Stimulated activated naive B cell treated with anti-CD40 and anti-IgM and Interleukin-4, amounts not matched to agents 10 μg/mL and 1 μg/mL and 100 μg/mL, for 72 hours (primary cell): ENCODE measurements at regions not wholly inside any gene's neighbourhood (a gene's known extent, or its start where the extent isn't known, plus 50 kb on each side); places are given as distances from the start of the nearest gene placed in this dataset.
"Not testable (repeated sequence)": the region's sequence is repeated elsewhere in the genome, so short reads cannot be mapped to it uniquely, and the experiment has no call there.

Source experiments
- ATAC-seq, 2 donors: fragments of 150-1000 bp; cut with Tn5 transposase; replicated peaks; 2 replicates each; pipeline ENCODE4 v1.10.0; 2021; ENCODE audit warnings: moderate library complexity in 1 of 2
- DNase-seq: peaks from one replicate; pipeline ENCODE4 v3.0.0; 2021
- H3K27ac Mint-ChIP-seq: one replicate; pipeline ENCODE4 v1.8.0; 2022; ENCODE audit warnings: mild to moderate bottlenecking, mixed read lengths
- H3K27me3 Mint-ChIP-seq, 2 donors: one replicate each; pipeline ENCODE4 v1.8.0; 2022; ENCODE audit warnings: mixed read lengths in 2 of 2
- H3K36me3 Mint-ChIP-seq, 2 donors: one replicate each; pipeline ENCODE4 v1.8.0; 2022; ENCODE audit warnings: mixed read lengths in 2 of 2, mild to moderate bottlenecking in 1 of 2
- H3K4me1 Mint-ChIP-seq, 2 donors: one replicate each; pipeline ENCODE4 v1.8.0; 2022; ENCODE audit warnings: mixed read lengths in 2 of 2, mild to moderate bottlenecking in 1 of 2
- H3K4me3 Mint-ChIP-seq, 2 donors: one replicate each; pipeline ENCODE4 v1.8.0; 2022; ENCODE audit warnings: mild to moderate bottlenecking in 2 of 2, mixed read lengths in 2 of 2, moderate library complexity in 1 of 2
- H3K9me3 Mint-ChIP-seq, 2 donors: one replicate each; pipeline ENCODE4 v1.8.0; 2022; ENCODE audit warnings: mixed read lengths in 2 of 2, mild to moderate bottlenecking in 1 of 2

DNA sequence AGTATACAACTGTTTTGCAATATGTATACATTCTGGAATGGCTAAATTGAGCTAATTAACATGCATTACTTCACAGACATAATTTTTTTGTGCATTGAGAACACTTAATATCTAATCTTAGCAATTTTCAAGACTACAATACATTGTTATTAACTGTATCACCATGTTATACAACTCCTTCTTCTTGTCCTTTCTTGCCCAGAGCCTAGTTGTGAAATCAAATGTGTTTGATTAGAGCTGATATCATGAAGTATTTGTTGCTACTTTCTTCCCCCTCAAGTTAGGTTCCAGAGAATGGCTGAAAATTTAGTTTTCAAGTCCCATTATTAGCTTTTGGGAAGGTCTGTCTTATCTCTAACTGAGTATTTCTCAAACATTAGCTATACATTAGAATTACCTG, 607.8 kb downstream of the PSAT1 start:
- H3K9me3 Mint-ChIP-seq: peaks cover 5 to 12% of the 10 kb centered on the region in 2 donors
- H3K4me3 Mint-ChIP-seq: no peak overlapping the region
- H3K27me3 Mint-ChIP-seq: peaks cover 8 to 32% of the 10 kb centered on the region in 2 donors
- H3K4me1 Mint-ChIP-seq: no peaks in the 10 kb centered on the region
- H3K36me3 Mint-ChIP-seq: peaks cover 0 to 4% of the 10 kb centered on the region in 2 donors
- no peak overlapping the region for H3K27ac Mint-ChIP-seq
- DNase-seq: no peak
- ATAC-seq: no peak

DNA sequence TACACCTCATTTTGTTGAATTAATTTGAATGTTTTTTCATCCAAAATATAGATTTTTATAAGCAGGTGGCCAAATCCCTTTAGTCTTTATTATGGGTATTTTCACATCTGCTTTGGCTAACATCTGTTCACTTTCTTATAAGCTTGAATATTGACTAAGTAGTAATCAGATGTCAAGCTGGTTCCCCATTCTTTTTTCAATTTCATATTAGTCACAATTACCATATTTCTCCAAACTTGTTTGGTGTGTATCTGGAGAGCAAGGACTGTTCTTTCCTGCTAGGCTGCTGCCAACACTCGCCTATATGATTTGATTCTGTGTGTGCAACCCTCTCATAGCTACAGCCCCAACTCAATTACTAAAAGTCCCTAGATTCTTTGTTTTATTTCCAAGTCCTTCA, 608.5 kb downstream of the PSAT1 start:
- peaks cover 8 to 36% of the 10 kb centered on the region in 2 donors for H3K27me3 Mint-ChIP-seq
- peaks cover 0 to 4% of the 10 kb centered on the region in 2 donors for H3K36me3 Mint-ChIP-seq
- DNase-seq (no peak), ATAC-seq (no peak)
- no peaks in the 10 kb centered on the region for H3K4me1 Mint-ChIP-seq
- peaks cover 5 to 12% of the 10 kb centered on the region in 2 donors for H3K9me3 Mint-ChIP-seq
- no peak overlapping the region for H3K4me3 Mint-ChIP-seq
- no peak overlapping the region for H3K27ac Mint-ChIP-seq

GRCh38 chr9:78905986-78906755, 609.2 kb downstream of the PSAT1 start:
- Mint-ChIP-seq H3K4me3 (no peak overlapping the region), H3K9me3 (peaks cover 5 to 12% of the 10 kb centered on the region in 2 donors), H3K4me1 (no peaks in the 10 kb centered on the region), H3K36me3 (peaks cover 0 to 4% of the 10 kb centered on the region in 2 donors), H3K27me3 (peaks cover 8 to 42% of the 10 kb centered on the region in 2 donors), H3K27ac (no peak overlapping the region)
- no peak for DNase-seq
- ATAC-seq: no peak

GRCh38 chr9:78909566-78909965, 612.6 kb downstream of the PSAT1 start:
- no peaks in the 10 kb centered on the region for H3K4me1 Mint-ChIP-seq
- H3K4me3 Mint-ChIP-seq: no peak overlapping the region
- ATAC-seq (no peak), DNase-seq (no peak)
- H3K9me3 Mint-ChIP-seq: peaks cover 3 to 8% of the 10 kb centered on the region in 2 donors
- no peak overlapping the region for H3K27ac Mint-ChIP-seq
- H3K27me3 Mint-ChIP-seq: peaks cover 8 to 27% of the 10 kb centered on the region in 2 donors
- peaks cover 0 to 4% of the 10 kb centered on the region in 2 donors for H3K36me3 Mint-ChIP-seq

GRCh38 chr9:78916884-78917283, 620.0 kb downstream of the PSAT1 start:
- not testable (repeated sequence) for H3K27me3 Mint-ChIP-seq, H3K4me3 Mint-ChIP-seq, H3K27ac Mint-ChIP-seq, H3K4me1 Mint-ChIP-seq, DNase-seq, ATAC-seq
- Mint-ChIP-seq H3K36me3 (peaks cover 0 to 12% of the 10 kb centered on the region in 2 donors), H3K9me3 (peaks cover 16 to 18% of the 10 kb centered on the region in 2 donors)

DNA sequence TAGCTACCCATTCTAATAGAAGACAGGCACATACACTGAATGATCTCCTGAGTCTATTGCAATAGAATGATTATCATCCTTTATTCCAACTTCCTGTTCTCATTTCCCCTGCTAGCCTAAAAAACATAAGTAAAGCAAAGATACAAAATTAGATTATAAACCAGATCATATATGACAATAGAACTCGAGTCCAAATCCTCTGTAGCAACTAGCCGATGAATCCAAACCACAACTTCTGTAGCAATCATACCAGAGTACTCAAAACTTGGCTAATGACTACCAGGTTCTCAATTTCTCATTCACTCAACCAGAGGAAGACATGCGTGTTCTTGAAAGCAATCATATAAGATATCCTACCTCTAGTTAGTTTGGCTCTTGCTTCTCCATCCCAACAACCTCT, 622.1 kb downstream of the PSAT1 start:
- H3K27ac Mint-ChIP-seq: no peak overlapping the region
- no peak for DNase-seq
- peaks cover 16 to 18% of the 10 kb centered on the region in 2 donors for H3K9me3 Mint-ChIP-seq
- no peaks in the 10 kb centered on the region for H3K4me1 Mint-ChIP-seq
- H3K27me3 Mint-ChIP-seq: peaks cover 0 to 11% of the 10 kb centered on the region in 2 donors
- peaks cover 0 to 12% of the 10 kb centered on the region in 2 donors for H3K36me3 Mint-ChIP-seq
- no peak for ATAC-seq
- H3K4me3 Mint-ChIP-seq: no peak overlapping the region

DNA sequence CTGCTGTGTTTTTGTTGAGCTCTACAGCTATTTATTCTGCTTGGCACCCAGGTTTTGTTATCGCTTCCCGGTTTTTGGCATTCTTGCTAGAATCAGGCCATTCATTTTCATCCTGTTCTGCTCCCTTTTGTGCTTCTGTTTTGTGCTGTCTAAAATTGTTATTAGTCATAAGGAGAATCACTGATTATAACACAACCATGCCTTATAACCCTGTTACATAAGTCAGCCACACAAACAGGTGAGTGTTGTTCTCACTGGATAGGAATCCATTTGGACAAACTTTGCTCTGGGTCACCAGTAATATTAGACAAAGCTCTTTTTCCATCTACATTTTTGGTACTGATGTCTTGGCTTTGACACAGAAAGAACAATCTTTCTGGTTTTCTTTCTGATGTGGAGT, 622.8 kb downstream of the PSAT1 start:
- peaks cover 16 to 18% of the 10 kb centered on the region in 2 donors for H3K9me3 Mint-ChIP-seq
- no peak overlapping the region for H3K27ac Mint-ChIP-seq
- peaks cover 3 to 11% of the 10 kb centered on the region in 2 donors for H3K27me3 Mint-ChIP-seq
- H3K4me3 Mint-ChIP-seq: no peak overlapping the region
- ATAC-seq (no peak), DNase-seq (no peak)
- H3K36me3 Mint-ChIP-seq: peaks cover 0 to 12% of the 10 kb centered on the region in 2 donors
- H3K4me1 Mint-ChIP-seq: no peaks in the 10 kb centered on the region

GRCh38 chr9:78921341-78921740, 624.4 kb downstream of the PSAT1 start:
- Mint-ChIP-seq H3K9me3 (peaks cover 13 to 15% of the 10 kb centered on the region in 2 donors), H3K4me3 (no peak overlapping the region), H3K27ac (no peak overlapping the region), H3K36me3 (peaks cover 0 to 9% of the 10 kb centered on the region in 2 donors), H3K4me1 (no peaks in the 10 kb centered on the region), H3K27me3 (peaks cover 8 to 11% of the 10 kb centered on the region in 2 donors)
- DNase-seq: no peak
- no peak for ATAC-seq

- Mint-ChIP-seq H3K36me3 (no peaks in the 10 kb centered on the region), H3K27ac (no peak overlapping the region), H3K9me3 (no peaks in the 10 kb centered on the region), H3K27me3 (peaks cover 8 to 12% of the 10 kb centered on the region in 2 donors), H3K4me3 (no peak overlapping the region), H3K4me1 (no peaks in the 10 kb centered on the region)
- ATAC-seq (no peak), DNase-seq (no peak)
Observed at GRCh38 chr9:78923966-78924659, 627.2 kb downstream of the PSAT1 start.

- Mint-ChIP-seq H3K27me3 (peaks cover 8 to 12% of the 10 kb centered on the region in 2 donors), H3K36me3 (no peaks in the 10 kb centered on the region), H3K27ac (no peak overlapping the region), H3K4me3 (no peak overlapping the region), H3K9me3 (no peaks in the 10 kb centered on the region), H3K4me1 (no peaks in the 10 kb centered on the region)
- DNase-seq (no peak), ATAC-seq (no peak)
Observed at GRCh38 chr9:78927099-78927940, 630.4 kb downstream of the PSAT1 start.

DNA sequence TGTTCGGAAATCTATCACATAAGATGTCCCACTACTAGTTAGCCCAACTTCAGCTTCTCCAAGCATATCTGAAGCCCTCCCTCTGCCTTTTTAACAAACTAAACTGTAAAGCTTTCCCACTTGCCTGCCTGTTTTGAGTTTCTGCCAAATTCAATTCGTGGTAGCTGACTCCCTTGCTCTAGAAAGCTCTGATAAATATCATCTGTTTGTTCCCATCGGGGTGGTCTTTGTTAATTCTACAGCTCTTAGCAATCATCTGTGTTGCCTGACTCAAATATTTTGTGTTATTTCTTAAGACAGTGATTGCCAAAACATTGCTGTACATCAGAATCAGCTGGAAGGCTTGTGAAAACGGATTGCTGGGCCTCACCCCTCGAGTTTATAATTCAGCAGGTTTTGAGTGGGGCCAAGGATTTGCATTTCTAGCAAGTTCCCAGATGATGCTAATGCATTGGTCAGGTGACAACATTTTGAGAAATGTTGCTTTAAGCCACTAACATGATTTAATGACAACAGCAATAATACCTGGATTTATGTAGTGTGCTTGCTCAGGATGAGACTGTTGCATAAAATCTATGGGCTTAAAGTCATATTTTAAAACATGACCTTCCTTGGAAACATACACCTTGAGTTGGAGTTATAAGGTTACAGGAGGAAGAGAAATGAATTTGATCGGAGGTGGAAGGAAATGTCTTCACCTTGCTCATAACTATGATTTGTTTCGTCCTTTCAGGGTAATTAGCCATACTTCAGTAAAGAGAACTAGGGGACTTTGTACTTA, 631.9 kb downstream of the PSAT1 start:
- H3K9me3 Mint-ChIP-seq: peaks cover 0 to under 1% of the 10 kb centered on the region in 2 donors
- H3K27ac Mint-ChIP-seq: no peak overlapping the region
- ATAC-seq: no peak
- no peak for DNase-seq
- peaks cover 8 to 21% of the 10 kb centered on the region in 2 donors for H3K27me3 Mint-ChIP-seq
- H3K4me3 Mint-ChIP-seq: no peak overlapping the region
- no peaks in the 10 kb centered on the region for H3K36me3 Mint-ChIP-seq
- no peaks in the 10 kb centered on the region for H3K4me1 Mint-ChIP-seq

GRCh38 chr9:78930281-78930680, 633.4 kb downstream of the PSAT1 start:
- H3K9me3 Mint-ChIP-seq: peaks cover 0 to 1% of the 10 kb centered on the region in 2 donors
- H3K36me3 Mint-ChIP-seq: no peaks in the 10 kb centered on the region
- no peak overlapping the region for H3K27ac Mint-ChIP-seq
- peaks cover 3 to 23% of the 10 kb centered on the region in 2 donors for H3K27me3 Mint-ChIP-seq
- H3K4me1 Mint-ChIP-seq: no peaks in the 10 kb centered on the region
- ATAC-seq (no peak), DNase-seq (no peak)
- no peak overlapping the region for H3K4me3 Mint-ChIP-seq

DNA sequence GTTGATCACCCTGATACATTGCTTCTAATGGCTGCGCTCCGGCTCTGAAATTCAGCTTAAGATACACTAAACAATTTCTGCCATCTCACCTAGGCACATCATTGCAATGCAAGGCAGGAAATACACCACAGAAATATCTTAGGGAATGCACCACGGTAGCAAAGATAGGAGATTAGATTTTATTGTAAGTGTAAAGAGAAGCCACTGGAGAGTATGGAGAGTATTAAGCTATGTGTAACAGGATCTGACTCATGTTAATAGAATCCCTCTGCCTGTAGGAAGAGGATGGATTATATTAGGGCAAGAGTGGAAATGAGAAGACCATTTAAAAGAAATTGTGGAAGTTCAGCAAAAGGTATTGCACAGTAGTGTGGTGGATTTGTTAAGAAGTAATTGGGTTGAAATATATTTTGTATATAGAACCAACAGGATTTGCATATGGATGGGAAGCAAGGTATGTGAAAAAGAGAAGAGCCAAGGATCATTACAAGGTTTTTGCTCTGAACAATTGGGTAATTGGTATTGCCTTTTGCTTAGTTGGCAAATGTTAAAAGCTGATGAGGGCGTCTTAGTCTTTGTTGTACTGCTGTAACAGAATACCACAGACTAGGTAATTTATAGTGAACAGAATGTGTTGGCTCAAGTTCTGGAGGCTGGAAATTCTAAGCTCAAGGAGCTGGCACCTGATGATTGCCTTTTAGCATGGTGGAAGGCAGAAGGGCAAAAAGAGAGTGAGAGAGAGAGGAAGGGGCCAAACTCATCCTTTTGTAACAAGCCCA, 636.1 kb downstream of the PSAT1 start:
- ATAC-seq (no peak), DNase-seq (no peak)
- H3K4me1 Mint-ChIP-seq: no peaks in the 10 kb centered on the region
- peaks cover 0 to 1% of the 10 kb centered on the region in 2 donors for H3K9me3 Mint-ChIP-seq
- no peak overlapping the region for H3K4me3 Mint-ChIP-seq
- H3K27me3 Mint-ChIP-seq: peaks cover 0 to 23% of the 10 kb centered on the region in 2 donors
- no peaks in the 10 kb centered on the region for H3K36me3 Mint-ChIP-seq
- no peak overlapping the region for H3K27ac Mint-ChIP-seq
